Kidney (tissue), 13 donors: ENCODE measurements at regions not wholly inside any gene's neighbourhood (a gene's known extent, or its start where the extent isn't known, plus 50 kb on each side); places are given as distances from the start of the nearest gene placed in this dataset.

Source experiments
- DNase-seq, 5 donors: peaks; one replicate each; pipeline ENCODE4 v3.0.0-alpha.2; 2013 to 2020
- FAIRE-seq: peaks from 2 replicates; lab custom pipeline; 2012; peaks lifted over from hg19 to GRCh38; lab: Jason Lieb, UNC
- H3K27ac ChIP-seq, 2 donors: one replicate each; pipeline ENCODE4 v1.7.0; 2013; ENCODE audit warnings: low read depth in 2 of 2, low read length in 2 of 2, inconsistent platforms in 1 of 2
- H3K27me3 ChIP-seq: one replicate; pipeline ENCODE4 v1.7.1; 2013; ENCODE audit warnings: low read length, inconsistent platforms; ENCODE audit not compliant: control insufficient read depth, insufficient read depth
- H3K36me3 ChIP-seq, 3 donors: one replicate each; pipeline versions ENCODE4 v1.7.0 to v1.7.1; 2013; ENCODE audit warnings: low read length in 3 of 3, control low read depth in 1 of 3, inconsistent platforms in 1 of 3; ENCODE audit not compliant: insufficient read depth in 3 of 3, control insufficient read depth in 2 of 3
- H3K4me1 ChIP-seq, 3 donors: one replicate each; pipeline versions ENCODE4 v1.7.0 to v1.7.1; 2013; ENCODE audit warnings: low read length in 3 of 3, inconsistent platforms in 1 of 3, low read depth in 1 of 3; ENCODE audit not compliant: control insufficient read depth in 2 of 3, insufficient read depth in 2 of 3
- H3K4me3 ChIP-seq, 3 donors: one replicate each; pipeline versions ENCODE4 v1.7.0 to v1.8.1; 2013; ENCODE audit warnings: low read length in 3 of 3, control low read depth in 1 of 3, inconsistent platforms in 1 of 3
- H3K9ac ChIP-seq, 3 donors: one replicate each; pipeline versions ENCODE4 v1.7.0 to v1.7.1; 2013; ENCODE audit warnings: low read length in 3 of 3, control low read depth in 1 of 3, inconsistent platforms in 1 of 3
- H3K9me3 ChIP-seq, 3 donors: one replicate each; pipeline versions ENCODE4 v1.7.0 to v1.7.1; 2013; ENCODE audit warnings: low read length in 3 of 3, control low read depth in 1 of 3, inconsistent platforms in 1 of 3; ENCODE audit not compliant: control insufficient read depth in 2 of 3, insufficient read depth in 1 of 3
- CTCF ChIP-seq: IDR thresholded peaks from 3 replicates; pipeline ENCODE4 v1.5.1; 2012; ENCODE audit warnings: mild to moderate bottlenecking, moderate library complexity, borderline replicate concordance; ENCODE audit not compliant: insufficient read depth; ENCODE audit errors: extremely low read depth
- intact Hi-C: fragments of 100-400 bp; cut with DNase I; formaldehyde crosslinking; loops from one replicate; pipeline ENCODE4 v1.11.1; 2022
- donor health status: control.
- donor health status: control.
- donor health status: control.
- donor health status: control.
- donor health status: control.
- donor health status: DM: yes; HTN: yes; CAD: no.
- donor health status: Normal renal cell carcinoma (clear cell type).

- no peak for TF ChIP-seq CTCF
- DNase-seq (no peak), FAIRE-seq (no peak)
- Histone ChIP-seq H3K9me3 (no peaks in the 10 kb centered on the region), H3K27ac (no peak overlapping the region), H3K27me3 (no peaks in the 10 kb centered on the region), H3K9ac (no peak overlapping the region), H3K36me3 (no peaks in the 10 kb centered on the region), H3K4me3 (no peak overlapping the region), H3K4me1 (no peaks in the 10 kb centered on the region)
- intact Hi-C loops = no loop called here
Observed at GRCh38 chr5:8767111-8767510, 778.8 kb downstream of the SEMA5A start.

- Histone ChIP-seq H3K9ac (no peak overlapping the region), H3K27me3 (no peaks in the 10 kb centered on the region), H3K27ac (no peak overlapping the region), H3K4me1 (no peaks in the 10 kb centered on the region), H3K9me3 (no peaks in the 10 kb centered on the region), H3K36me3 (no peaks in the 10 kb centered on the region), H3K4me3 (no peak overlapping the region)
- DNase-seq = no peak
- TF ChIP-seq CTCF = no peak
- no peak for FAIRE-seq
- intact Hi-C loops = no loop called here
Observed at GRCh38 chr5:8767746-8768145, 778.1 kb downstream of the SEMA5A start.

GRCh38 chr5:8769631-8770030 is 776.2 kb downstream of the SEMA5A start:
- FAIRE-seq = no peak
- Histone ChIP-seq H3K4me1 (no peaks in the 10 kb centered on the region), H3K36me3 (no peaks in the 10 kb centered on the region), H3K4me3 (no peak overlapping the region), H3K9ac (no peak overlapping the region), H3K9me3 (no peaks in the 10 kb centered on the region), H3K27ac (no peak overlapping the region), H3K27me3 (no peaks in the 10 kb centered on the region)
- intact Hi-C loops = no loop called here
- DNase-seq = no peak
- TF ChIP-seq CTCF = no peak

GRCh38 chr5:8770431-8770830 is 775.4 kb downstream of the SEMA5A start:
- DNase-seq (no peak), FAIRE-seq (no peak)
- Histone ChIP-seq H3K4me1 (no peaks in the 10 kb centered on the region), H3K9me3 (no peaks in the 10 kb centered on the region), H3K27me3 (no peaks in the 10 kb centered on the region), H3K4me3 (no peak overlapping the region), H3K9ac (no peak overlapping the region), H3K36me3 (no peaks in the 10 kb centered on the region), H3K27ac (no peak overlapping the region)
- intact Hi-C loops = no loop called here
- TF ChIP-seq CTCF = no peak
